CD4-positive, alpha-beta T cell treated with Interleukin-6 for 4 hours (primary cell): ENCODE measurements at regions not wholly inside any gene's neighbourhood (a gene's known extent, or its start where the extent isn't known, plus 50 kb on each side); places are given as distances from the start of the nearest gene placed in this dataset.

ENCODE experiments used
- DNase-seq: peaks from one replicate; pipeline ENCODE4 v3.0.0-alpha.2; 2020; ENCODE audit warnings: mixed read lengths

DNA sequence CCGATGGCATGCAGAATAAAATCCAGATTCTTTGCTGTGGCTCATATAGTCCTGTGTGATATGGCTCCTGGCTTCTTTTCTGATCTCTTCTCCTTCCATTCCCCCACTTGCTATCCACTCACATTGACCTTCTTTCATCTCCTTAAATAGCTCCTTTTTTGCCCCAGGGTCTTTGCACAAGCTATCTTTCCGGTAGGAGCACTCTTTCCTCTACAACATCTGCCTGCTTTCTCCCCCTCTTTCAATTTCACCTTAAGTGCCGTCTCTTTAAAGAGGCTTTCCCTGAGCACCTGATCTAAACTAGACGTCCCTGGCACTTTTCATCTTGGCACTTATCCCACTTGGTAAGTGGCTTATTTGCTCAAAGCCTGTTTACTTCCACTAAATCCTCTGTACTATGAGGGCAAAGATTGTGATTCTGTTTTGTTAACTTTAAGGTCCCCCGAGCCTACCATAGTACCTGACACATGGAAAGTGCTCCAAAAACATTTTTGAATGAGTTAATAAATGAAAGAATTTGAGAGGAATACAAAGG, 323.3 kb upstream of the TLE3 start:
- DNase-seq = no peak

GRCh38 chr15:70420086-70420947, 322.6 kb upstream of the TLE3 start:
- DNase-seq = no peak

DNA sequence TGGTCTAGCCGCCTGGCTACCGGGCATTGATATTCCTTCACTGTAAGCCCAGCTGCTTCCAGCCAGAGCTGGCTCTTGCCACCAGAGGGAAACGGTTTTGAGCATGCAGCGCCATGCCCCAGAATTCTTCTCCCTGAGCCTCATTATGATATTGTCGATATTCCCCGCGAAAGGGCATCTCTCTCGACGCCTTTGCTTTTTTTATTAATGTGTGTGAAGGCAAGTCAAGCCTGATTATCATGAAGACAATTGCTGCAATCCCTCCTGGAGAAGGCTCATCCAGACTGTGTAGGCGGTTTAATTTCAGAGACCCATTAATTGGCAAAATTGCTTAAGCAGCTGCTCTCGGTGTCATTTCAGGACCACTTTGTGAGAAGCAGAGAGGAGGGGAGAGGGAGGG, 321.2 kb upstream of the TLE3 start:
- DNase-seq = no peak

GRCh38 chr15:70417535-70417934, 319.8 kb upstream of the TLE3 start:
- DNase-seq = no peak

- DNase-seq = no peak
Observed at GRCh38 chr15:70416829-70417228, 319.1 kb upstream of the TLE3 start.

GRCh38 chr15:70415398-70415797, 317.7 kb upstream of the TLE3 start:
- no peak for DNase-seq

GRCh38 chr15:70414626-70415025, 316.9 kb upstream of the TLE3 start:
- no peak for DNase-seq

DNA sequence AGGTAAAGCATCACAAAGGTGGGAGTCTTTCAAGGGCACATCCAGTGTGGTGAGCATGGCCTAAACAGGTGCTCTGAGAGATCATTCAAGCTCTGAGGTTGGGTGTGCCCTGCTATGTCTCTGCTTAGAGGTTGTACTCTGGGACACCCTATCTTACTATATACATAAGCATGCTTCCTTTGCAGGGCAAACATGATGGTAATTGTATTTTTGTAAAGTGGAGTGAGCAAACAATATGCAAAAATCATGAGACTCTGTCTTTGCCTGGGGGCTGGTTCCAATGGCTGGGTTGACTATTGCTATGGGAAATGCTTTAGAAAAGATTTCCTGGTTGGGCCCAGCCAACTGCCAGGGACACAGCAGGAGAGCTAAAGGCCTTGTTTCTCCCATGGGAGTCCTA, 315.1 kb upstream of the TLE3 start:
- DNase-seq = no peak

DNA sequence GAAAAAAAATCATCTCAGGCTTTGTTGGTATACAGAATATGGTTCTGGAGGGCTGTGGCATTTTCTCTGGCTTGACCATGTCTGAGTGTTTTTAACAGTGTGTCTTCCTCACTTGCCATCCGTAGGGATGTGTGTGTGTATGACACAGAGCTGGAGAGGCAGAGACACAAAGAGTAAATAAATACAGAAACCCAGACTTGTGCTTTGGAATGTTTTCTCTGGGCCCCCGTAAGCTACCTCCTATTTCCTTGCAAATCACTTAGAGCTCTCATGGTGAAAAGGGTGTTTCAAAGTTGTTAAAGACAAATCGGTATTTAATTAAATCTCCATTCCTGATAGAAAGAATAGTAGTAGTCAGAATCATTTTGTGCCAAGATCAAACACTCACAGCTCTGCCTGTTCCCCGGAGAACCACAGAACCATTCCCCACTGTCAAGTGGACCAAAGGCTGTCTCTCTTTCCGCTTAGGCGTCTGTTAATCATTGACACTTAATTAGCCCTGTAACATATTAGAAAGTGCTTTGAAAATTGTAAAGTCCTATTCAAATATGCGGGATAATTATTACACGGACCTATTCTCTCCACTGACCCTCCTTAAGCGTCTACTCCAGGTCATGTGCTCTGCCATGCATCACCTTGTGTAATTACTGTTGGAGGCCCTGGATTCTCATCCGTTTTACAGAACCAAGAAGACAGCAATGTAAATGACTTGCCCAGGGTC, 313.6 kb upstream of the TLE3 start:
- no peak for DNase-seq

DNA sequence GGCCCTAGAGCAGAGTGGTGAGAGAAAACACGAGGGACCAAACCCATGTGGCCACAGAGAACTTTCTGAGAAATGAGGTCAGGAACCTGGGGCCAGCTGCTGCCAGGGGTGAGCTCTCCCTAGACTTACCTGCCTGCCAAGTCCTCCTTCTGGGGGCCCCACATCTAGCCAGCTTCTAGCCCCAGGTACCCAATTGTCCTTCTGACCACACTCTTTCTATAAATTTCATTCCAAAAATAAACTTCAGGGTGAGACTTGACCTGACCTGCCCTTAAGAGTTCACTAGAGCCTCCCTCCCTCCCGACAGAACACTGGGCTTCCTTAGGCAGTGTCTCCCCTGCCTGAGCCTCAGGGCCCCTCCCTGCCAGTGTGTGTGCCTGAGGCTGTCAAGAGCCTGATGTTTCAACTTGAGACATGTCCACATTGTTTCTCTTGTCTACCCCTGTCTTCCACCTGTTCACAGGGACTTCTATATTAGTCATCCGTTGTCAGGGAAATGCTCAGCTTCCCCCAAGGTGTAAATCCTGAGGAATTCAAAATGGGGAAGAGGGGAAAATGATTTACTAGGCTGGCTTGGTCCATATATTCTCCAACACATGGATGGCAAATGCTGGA, 312.8 kb upstream of the TLE3 start:
- DNase-seq = no peak

DNA sequence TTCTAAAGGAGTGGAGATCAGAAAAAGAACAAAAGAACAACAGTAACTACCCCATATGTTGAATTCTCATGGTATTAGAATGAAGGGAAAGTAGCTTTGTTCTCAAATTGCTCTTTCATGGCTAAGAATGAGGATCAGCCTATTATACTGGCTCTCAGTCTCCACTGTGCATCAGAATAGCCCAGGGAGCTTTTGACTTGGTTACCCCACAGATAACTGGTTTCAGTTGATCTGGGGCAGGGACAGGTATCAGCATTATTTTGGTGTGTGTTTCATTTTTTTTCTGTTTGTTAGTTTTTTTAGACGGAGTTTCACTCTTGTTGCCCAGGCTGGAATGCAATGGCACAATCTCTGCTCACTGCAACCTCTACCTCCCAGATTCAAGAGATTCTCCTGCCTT, 311.7 kb upstream of the TLE3 start:
- DNase-seq = no peak

DNA sequence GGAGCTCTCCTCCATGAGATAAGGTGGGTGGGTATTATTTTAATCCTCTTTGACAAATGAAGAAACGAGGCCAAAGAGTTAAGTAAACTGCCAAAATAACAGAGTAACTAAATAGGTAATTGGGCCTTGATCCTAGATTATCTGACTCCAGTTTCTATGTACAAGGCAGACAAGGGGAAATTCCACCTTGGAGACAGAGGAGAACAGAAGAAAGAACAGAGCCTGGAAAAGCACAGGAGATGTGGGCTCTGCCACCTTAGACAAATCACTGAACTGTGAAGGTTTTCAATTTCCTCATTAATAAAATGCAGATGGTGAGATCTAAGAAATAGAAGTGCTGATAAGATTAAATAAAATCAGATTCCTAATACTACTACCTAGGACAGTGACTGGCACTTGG, 310.2 kb upstream of the TLE3 start:
- DNase-seq = no peak

- DNase-seq = no peak
Observed at GRCh38 chr15:70407336-70407670, 309.6 kb upstream of the TLE3 start.

- DNase-seq = no peak
Observed at GRCh38 chr15:70406617-70407335, 309.1 kb upstream of the TLE3 start.

DNA sequence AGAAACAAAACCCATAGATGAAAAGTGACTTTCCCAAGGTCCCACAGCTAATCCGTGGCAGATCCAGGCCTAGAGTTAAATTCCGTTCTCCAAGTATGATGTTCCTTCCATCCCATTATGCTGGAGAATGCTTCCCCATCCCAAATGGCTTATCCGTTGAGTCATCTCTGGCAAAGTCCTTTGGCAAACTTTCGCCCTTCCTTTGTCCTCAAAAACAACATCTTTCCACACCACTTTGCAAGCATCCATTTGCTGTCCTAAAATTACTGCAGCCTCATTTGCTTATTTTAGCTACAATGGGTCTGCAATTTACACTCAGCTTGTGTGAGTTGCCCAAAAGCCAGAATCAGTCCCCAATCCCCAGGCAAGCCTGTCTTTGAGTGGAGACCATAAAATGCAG, 304.0 kb upstream of the TLE3 start:
- no peak for DNase-seq

GRCh38 chr15:70400766-70401541, 303.2 kb upstream of the TLE3 start:
- no peak for DNase-seq

DNA sequence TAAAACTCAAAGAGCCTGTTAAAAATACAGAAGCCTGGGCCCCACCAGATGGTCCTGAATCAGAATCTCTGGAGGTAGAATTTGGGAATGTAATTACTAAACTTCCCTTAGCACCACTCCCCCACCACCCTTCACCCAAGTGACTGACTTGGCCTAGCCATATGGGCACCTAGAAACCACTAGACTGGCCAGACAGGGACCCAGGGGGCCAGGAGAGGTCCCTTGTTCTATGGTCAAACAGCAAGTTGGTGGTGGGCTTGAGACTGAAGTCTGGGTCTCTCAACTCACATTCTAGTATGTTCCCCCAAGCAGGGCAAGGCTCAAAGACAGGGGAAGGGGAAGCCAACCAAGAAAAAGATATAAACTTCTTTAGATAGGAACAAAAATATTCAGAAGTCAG, 301.5 kb upstream of the TLE3 start:
- no peak for DNase-seq

- DNase-seq = no peak
Observed at GRCh38 chr15:70398694-70399093, 301.0 kb upstream of the TLE3 start.

DNA sequence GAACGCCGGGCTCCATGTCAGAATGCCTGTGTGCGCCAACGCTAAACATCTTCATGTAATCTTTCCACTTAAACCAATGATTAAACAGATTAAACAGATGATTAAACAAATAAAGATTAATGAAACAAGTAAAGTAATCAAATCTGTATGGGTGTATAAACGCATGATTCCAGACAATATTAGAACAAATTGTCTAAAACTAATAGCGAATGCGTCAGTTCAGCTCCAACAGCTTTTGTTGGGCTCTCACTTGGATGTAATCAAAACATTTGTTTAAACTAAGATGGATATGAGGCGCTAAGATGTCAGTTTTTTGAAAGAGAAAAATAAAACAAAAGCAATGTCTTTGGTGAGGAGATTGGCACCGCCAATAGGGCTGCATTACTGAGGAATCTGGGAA, 299.1 kb upstream of the TLE3 start:
- DNase-seq = no peak

GRCh38 chr15:70395164-70395563, 297.4 kb upstream of the TLE3 start:
- no peak for DNase-seq

DNA sequence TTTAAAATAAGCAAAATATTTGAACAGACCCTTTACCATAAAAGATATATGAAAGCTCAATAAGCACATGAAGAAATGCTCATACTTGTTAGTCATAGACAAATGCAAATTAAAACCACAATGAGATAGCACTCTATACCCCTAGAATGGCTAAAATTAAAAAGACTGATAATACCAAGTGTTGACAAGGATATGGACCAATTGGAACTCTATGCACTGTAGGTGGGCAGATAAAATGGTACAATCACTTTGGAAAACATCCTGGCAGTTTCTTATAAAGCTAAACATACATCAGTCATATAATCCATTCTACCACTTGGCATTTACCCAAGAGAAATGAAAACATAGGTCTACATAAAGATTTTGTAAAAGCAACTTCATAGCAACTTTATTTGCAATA, 293.0 kb upstream of the TLE3 start:
- DNase-seq = no peak

DNA sequence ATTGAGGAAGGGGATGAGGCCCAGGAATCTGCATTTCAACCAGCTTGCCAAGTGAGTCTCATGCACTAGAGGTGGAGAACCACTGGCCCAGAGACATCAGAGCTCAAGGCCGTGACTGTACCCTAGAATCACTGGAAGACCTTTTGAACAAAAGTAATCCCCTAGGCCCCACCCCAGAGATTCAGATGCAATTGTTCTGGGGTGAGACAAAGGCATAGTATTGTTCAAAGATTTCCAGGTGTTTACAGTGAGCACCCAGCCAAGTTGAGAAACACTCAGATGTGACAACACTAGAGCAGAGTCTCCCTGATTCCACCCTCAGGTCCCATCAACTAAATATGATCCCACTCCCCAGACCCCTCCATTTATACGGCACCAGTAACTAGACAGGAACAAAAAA, 290.3 kb upstream of the TLE3 start:
- no peak for DNase-seq
